Skin of body (tissue), 1 donor: ENCODE measurements at regions not wholly inside any gene's neighbourhood (a gene's known extent, or its start where the extent isn't known, plus 50 kb on each side); places are given as distances from the start of the nearest gene placed in this dataset.

Experiments
- DNase-seq: peaks from one replicate; lab custom pipeline; 2025; lab: John Stamatoyannopoulos, UW

DNA sequence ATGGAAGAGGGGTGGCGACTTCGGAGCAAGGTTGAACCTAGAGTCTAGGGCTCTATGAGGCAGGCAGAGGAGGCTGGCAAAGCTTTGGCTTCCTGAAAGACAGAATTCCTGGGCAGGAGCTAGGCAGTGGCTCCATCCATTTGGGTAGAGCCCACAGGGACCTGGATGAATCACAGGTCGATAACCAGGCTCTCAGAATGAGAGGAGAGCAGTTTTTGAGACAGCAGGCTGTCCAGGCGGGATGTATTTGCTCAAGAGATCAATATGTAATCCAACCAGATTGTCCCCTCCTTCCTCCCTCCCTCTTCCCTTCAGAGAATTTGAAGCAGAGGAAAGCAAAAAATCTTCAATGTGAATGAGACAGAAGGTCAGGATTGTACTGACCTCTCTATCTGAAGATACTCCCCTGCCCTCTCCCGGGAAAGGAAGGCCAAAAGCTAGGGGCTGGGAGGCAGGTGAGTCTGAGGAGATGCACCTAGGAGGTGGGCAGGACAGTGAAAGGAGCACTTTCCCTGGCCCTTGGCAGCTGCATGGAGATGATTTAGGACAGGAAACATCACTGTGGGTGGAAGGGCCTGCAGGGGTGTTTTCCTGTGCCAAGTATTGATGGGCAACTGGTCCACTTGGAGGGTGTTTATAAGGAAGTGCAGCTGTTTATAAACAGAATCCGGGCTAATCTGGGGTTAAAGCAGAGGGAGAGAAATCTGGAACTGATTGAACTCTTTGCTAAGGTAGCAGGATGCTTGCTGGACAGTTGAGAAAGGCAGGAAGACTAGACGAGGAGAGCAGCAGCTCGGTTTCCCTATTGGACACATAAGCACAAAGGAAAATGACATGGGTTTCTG, 212.4 kb upstream of the LRFN2 start:
- no peak for DNase-seq

DNA sequence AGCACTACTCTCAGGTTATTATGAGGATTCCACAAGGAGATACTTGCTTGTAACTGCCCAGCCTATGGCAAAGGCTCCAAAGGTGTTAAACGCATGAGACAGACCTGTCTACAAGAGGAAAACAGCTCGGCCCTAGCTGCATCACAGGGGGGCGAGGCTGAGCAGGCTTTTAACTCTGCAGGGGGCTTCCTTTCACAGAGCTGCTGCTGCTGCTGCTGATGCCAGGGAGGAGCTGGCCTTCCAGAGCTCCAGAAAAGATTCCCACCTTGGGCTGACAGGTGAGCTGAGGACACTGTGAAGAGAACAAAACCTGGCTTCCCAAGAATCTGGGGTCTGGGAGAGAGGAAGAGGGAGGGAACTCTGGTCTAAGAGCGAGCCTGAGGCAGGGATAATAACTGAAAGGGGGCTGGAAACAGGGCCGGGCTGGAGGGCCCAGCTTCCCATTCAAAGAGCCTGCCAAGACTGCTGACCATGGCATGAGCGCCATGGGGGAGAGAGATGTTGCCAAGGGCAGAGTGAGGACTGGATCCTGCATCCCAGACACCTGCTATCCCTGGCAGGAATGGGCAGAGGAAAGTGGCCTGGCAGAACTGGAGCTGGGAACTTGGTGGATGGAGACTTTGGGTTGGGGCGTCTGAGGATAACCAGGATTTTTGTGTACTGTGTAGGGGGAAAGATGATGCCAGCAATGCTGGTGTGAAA, 211.1 kb upstream of the LRFN2 start:
- DNase-seq: no peak

DNA sequence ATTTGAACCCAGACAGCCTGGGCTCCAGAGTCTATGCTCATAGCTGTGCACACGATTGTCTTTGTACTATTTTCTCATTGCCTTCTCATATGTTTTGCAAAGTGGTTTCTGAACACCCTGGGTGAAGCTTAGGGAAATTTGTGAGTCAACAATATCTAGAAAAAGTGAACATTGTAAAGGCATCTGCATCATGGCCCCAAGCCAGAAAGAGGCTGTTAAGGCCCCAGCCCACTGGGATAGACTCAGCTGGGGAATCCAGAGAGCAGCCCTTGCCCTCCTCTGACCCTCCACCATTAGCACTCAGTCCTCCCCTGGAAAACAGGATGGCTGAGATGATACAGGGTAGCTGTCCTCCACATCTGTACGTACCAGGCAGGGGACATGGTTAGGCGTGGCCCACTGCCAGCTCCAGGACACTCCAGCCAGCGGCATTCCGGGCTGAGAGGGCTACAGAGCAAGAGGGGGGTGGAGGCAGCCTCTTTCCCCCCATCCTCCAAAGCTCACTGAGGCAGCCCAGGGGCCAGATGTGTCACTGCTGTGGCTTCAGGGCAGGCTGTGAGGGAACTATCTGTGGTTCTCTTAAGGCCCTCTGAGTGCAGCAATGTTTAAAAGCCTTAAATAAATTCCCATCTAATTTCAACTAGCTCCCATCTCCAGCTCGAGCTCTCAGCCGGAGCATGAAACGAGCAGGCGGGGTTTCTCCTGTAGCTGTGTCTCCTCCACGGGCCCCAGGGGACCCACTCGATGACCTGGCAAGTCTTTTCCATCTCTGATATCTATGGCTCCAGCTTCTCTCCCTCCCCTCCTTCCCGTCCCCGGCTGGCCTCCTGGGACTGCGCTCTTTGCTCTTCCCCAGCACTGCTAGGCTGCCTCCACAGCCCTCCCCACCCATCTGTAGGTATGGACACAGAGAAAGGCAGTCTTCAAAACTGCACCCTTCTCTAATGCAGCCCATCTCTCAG, 209.4 kb upstream of the LRFN2 start:
- no peak for DNase-seq

DNA sequence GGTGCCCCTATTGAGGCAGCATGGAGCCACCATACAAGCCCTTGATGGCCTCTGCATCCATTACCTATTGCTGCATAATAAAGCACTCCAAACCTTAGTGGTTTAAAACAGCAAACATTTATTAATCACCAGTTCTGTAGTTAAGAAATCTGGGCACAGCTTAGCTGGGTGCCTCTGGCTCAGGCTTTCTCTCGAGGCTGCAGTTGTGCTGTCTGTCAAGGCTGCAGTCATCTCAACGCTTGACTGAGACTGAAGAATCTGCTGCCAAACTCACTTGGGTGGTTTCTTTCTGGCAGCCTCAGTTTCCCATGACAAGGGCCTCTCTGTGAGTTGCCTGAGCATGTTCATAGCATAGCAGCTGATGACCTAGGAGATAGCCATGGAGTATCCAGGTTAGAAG, 207.4 kb upstream of the LRFN2 start:
- DNase-seq: no peak

DNA sequence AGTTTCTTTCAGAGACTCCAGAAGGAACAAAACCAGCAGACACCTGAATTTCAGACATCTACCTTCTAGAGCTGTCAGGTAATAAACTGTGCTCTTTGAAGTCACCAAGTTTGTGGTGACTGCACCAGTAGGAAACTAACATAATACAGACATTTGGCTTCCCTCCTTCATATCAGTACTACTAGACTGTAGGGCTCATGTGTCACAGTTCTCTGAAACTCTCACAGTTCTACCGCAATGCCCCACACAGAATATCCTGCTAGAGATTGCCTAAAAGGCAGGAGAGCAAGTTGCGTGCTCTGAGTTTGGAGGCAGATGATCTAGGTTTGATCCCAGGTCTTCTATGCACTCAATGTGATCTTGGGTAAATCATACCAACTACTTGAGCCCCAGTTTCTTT, 205.0 kb upstream of the LRFN2 start:
- no peak for DNase-seq

DNA sequence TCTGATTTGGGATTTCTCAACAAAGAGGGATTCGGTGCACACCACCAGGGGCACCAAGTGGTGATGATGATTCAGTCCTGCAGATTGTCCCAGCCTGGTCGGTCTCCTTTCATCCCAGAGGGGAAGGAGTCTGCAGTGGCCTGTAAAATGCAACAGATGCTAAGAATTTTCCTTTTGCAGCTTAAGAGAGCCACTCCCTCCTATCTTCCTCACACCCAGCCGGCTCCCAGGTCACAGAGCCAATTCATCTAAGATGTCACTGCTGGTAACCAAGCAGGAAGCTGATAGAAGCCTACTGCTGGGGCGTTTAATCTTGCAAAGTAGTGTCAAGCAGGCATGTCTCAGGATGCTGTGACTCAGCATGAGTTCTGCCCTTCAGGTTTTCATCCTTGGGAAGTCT, 203.8 kb upstream of the LRFN2 start:
- DNase-seq: no peak

DNA sequence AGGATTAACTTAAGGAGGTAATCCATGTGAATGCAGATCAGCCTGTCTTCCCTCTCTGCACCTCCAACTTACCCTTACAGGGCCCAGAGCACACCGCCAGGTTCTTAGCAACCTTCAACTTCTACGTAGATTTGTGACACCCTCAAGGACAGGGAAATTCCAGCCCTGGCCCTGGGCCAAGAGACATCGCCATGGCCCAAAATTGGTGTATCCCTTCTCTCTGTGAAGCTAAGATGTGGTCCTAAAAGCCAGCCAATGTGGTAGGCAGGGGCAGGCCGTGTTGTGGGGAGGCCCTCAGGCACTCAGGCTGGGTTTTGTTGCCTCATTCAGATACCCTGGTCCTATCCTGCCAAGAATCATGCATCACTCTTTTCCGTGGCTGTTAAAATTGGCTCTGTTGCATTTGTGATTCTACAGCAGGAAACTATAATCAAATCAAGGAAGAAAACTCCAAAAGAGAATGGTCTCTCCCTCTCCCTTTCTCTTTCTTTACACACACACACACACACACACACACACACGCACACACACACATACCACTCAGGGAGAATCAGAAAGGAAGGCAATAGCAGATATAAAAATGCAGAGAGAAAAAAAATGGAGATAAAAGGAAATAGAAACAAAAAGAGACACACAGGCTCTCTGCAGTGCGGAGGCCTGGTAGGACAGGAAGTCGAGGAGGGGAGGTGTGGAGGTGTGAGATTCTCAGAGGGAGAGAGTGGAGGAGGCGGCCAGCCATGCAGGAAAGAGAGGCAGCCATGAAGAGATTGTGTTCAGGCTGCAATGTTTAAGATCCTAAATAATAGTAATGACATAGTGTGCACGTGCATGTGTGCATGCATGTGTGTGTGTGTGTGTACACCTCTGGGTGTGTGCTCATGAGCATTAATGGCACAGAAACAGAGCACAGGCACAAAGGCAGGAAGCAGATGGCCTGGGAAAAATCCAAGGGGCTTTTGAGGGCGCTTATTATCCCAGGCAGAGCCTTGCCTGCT, 201.8 kb upstream of the LRFN2 start:
- DNase-seq: peak; percentile 61

DNA sequence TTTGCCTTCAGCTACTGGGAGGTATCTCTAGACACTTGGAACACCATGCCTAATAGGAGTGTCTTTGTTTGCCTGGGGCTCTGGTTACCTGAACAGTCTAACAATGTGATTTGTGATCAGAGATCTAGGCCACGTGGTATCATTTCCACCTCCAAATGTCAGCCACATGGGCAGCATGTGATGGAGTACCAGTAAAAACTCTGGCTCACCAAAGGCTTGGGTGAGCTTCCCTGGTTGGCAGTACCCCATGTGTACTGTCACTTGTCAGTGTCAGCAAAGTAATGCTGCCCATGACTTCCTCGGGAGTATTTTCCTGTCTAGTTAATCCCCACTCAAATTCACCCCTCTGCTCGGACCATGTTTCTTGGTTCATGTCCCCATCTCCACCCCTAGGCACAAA, 195.2 kb upstream of the LRFN2 start:
- DNase-seq: no peak

DNA sequence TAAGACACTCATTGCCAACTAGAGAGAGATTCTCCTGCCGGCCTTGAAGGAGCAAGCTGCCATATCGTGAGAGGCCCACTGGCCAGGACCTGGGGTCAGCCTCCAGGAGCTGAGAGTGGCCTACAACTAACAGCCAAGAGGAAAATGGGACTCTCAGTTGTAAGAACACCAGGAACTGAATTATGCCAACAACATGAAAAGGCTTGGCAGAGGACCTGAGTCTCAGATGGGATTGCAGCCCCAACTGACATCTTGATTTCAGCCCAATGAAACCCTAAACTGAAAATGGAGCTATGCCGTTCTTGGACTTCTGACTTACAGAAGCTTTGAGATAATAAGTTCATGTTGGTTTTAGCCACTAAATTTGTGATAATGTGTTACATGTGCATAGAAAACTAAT, 193.5 kb upstream of the LRFN2 start:
- no peak for DNase-seq

DNA sequence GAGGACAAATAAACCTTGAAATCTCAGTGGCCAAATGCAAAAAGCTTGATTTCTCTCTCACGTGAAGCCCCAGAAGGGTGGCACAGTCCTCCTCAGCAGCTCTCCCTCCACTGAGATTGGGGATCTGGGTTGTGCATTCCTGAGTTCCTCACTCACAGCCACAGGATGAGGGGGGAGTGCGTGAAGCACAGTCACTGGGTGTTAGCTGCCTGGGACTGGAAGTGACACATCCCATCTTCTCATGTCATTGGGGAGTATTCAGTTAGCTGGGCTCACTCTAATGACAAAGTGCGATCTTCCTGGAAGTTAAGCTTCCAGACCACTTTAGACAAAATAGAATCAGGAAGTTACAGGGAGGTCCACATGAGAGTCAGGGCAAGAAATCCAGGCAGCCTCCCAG, 192.2 kb upstream of the LRFN2 start:
- DNase-seq: no peak

DNA sequence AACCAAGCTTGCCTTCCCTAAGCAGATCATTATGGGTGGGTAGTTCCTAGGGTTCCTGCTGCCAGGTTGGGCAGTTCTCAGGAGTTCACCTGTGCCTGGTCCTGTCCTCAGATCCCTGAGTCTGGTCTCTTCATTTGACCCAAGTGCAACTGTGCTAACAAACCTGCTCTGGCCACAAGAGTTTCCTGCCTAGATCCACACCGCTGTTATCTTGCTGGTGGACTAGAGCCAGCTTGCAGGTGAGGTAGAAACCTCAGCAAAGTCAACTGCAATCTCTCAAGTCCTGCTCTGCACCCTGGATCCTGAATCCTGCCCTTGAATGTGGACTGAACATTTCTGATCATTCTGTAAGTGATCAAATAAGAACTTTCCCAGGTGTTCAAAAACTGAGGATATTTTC, 191.8 kb upstream of the LRFN2 start:
- DNase-seq: no peak

DNA sequence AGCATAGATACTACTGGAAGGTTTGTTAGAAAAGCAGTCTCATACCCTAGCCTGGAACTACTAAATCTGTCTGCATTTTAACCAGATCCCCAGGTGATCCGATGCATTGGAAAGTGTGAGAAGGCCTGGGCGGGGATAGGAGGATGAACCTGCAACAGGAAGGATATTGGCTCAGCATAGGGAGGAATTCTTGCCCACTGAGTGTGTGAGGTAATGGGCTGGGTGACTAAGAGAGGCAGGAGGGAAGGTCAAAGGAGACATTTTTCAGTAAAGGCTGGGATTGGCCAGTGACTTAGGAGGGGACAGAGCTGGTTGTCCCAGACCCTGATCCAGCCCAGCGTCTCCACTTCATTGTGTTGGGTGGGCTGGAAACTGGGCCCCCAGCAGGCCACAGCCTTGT, 191.0 kb upstream of the LRFN2 start:
- no peak for DNase-seq

DNA sequence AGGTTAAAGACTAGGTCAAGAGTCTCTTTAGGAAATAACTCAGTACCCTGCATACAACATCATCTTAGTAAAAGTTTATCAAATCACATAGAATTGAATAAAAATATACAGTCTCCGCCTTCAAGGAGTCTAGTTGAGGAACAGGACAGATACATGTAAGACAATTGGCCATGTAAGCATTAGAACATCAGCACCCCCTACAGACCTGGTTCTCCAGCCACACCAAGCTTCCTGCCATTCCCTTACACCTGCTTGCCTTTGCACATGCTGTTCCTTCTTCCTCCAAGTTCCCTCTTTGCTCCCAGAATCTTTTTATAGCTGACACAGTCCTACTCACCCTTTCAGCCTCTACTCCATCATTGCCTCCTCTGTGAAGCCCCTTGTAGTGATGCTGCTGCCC, 187.8 kb upstream of the LRFN2 start:
- DNase-seq: no peak

DNA sequence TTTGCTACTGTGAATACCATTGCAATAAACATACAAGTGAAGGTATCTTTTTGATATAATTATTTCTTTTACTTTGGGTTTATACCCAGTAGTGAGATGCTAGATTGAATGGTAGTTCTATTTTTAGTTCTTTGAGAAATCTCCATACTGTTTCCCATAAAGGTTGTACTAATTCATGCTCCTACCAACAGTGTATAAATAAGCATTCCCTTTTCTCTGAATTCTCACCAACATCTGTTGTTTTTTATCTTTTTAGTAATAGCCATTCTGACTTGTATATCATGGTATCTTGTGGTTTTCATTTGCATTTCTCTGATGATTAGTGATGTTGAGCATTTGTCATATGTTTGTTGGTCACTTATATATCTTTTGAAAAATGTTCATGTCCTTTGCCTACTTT, 183.6 kb upstream of the LRFN2 start:
- DNase-seq: no peak

DNA sequence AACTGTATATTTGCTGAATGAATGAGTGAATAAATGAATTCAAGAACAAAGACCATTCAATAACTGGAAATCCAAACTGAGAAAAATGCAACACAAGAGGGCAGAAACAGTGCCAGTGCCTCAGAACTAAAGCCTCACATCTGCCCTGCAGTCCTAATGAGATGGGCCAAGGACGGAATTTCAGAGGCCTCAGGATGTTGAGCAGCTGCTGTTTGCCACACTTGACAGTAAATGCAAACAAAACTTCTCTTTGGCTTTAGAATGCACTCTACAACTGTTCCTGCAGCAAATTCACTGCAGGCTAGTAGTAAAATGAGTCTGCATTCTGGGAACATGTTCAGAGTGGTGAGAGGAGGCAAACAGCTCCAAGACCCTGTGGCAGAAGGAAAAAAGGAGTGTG, 177.6 kb upstream of the LRFN2 start:
- DNase-seq: peak; percentile 23

DNA sequence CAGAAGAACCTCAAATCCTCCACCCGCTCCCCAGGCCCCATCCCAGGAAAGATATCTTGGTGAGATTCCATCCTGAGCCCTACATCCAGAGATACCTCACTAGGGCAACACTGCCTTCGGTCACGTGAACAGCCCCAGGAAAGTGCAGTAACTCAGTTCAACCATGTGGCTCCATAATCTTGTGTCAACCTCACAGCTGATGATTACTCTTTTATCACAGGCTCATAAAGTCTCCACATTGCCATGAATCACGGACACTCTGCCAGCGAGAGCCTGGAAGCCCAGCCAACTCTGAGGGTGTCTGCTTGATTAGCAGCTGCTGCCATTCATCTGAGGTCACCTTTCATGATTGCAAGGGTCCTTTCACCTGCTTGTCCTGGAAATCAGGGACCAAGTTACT, 175.8 kb upstream of the LRFN2 start:
- no peak for DNase-seq

DNA sequence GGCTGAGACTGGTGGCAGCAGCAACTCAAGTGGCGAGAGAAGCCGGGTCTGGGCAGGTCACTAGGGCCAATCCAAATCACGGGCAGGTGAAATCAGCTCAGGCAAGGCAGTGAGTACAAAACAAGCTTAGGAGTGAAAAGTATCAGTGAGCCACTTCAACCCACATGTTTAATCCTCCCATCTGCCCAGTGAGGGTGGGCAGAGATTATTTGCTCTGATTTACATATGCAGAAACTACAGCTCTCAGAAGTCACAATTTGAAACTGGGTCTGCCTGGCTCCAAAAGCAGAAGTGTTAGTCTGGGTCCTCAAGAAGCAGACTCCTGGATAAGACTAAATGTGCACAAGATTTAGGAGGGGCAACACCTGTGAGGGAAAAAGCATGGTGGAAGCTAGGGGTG, 173.7 kb upstream of the LRFN2 start:
- DNase-seq: no peak

DNA sequence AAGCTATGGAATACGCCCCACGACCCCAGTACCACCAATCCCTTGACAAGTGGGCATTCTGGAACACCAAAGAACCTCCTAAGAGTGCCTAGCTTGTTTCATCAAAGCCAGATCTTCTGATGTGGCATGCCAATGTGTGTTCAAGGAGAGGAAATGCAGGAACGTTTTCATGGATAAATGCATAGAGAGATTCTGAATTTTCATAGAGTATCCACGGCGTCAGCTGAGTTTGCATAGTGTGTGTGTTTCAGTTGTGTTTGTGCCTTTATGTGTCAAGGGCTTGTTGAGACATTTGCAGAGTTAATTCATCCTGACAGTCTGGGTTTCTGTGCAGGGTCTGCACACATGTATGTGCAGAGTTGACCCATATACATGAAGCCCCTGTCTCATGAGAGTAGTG, 172.7 kb upstream of the LRFN2 start:
- DNase-seq: no peak

DNA sequence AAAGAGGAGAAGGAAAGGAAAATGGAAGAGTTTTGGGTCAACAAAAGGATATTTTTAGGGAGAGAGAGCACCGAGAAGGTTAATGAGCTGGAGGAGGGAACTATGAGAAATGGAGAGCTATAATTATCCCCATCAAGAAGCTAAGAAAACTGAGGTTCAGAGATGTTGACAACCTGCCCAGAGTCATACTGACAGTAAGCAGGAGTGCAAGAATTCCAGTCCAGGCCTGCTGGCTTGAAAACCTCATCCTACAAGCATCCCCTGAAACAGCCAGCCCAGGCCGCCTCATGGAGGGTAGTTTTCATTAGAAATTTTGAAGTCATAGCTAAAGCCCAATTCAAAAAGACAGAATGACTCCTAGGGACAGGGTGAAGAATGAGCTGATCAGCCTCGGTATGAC, 172.1 kb upstream of the LRFN2 start:
- no peak for DNase-seq

DNA sequence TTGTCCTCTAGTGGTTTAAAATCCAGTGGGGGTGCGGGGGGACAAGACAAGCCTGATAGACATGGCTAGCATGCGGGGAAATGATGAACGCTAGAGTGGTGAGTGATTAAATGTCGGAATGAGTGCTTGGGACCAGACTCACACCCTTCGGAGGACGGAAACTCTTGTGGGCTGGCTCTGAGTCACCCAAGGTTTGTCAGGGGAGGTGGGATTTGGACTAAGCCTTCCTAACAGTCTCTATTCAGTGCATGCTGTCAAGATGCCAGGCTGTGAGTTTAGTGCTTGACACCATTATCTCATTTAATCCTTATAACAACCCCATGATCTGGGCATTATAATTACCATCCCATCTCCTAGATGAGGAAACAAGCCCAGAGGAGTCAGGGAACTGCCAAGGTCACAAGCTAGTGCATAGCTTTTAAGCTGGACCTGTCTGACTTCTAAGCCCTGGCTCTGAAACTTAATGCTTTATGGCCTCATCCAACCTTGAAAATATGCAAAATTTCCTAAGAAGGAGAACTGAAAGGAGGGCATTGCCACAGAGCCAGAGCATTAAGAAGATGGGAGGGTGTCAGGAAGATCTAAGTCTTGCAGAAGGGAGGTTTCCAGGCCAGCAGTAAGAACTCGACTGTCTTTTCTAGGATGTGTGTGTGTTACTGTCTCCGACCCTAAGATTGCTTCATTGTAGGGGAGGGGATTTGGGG, 168.7 kb upstream of the LRFN2 start:
- no peak for DNase-seq
